Stimulated activated naive B cell treated with anti-CD40 and anti-IgM and Interleukin-4, amounts not matched to agents 10 μg/mL and 1 μg/mL and 100 μg/mL, for 72 hours (primary cell): ENCODE measurements at regions not wholly inside any gene's neighbourhood (a gene's known extent, or its start where the extent isn't known, plus 50 kb on each side); places are given as distances from the start of the nearest gene placed in this dataset.

Source experiments
- ATAC-seq, 2 donors: fragments of 150-1000 bp; cut with Tn5 transposase; replicated peaks; 2 replicates each; pipeline ENCODE4 v1.10.0; 2021; ENCODE audit warnings: moderate library complexity in 1 of 2
- DNase-seq: peaks from one replicate; pipeline ENCODE4 v3.0.0; 2021
- H3K27ac Mint-ChIP-seq: one replicate; pipeline ENCODE4 v1.8.0; 2022; ENCODE audit warnings: mild to moderate bottlenecking, mixed read lengths
- H3K27me3 Mint-ChIP-seq, 2 donors: one replicate each; pipeline ENCODE4 v1.8.0; 2022; ENCODE audit warnings: mixed read lengths in 2 of 2
- H3K36me3 Mint-ChIP-seq, 2 donors: one replicate each; pipeline ENCODE4 v1.8.0; 2022; ENCODE audit warnings: mixed read lengths in 2 of 2, mild to moderate bottlenecking in 1 of 2
- H3K4me1 Mint-ChIP-seq, 2 donors: one replicate each; pipeline ENCODE4 v1.8.0; 2022; ENCODE audit warnings: mixed read lengths in 2 of 2, mild to moderate bottlenecking in 1 of 2
- H3K4me3 Mint-ChIP-seq, 2 donors: one replicate each; pipeline ENCODE4 v1.8.0; 2022; ENCODE audit warnings: mild to moderate bottlenecking in 2 of 2, mixed read lengths in 2 of 2, moderate library complexity in 1 of 2
- H3K9me3 Mint-ChIP-seq, 2 donors: one replicate each; pipeline ENCODE4 v1.8.0; 2022; ENCODE audit warnings: mixed read lengths in 2 of 2, mild to moderate bottlenecking in 1 of 2

GRCh38 chr19:32029235-32029634 lies 316.2 kb upstream of the ZNF507 start:
- H3K36me3 Mint-ChIP-seq: no peaks in the 10 kb centered on the region
- DNase-seq (no peak), ATAC-seq (no peak)
- no peak overlapping the region for H3K4me3 Mint-ChIP-seq
- peaks cover 12 to 20% of the 10 kb centered on the region in 2 donors for H3K9me3 Mint-ChIP-seq
- no peaks in the 10 kb centered on the region for H3K27me3 Mint-ChIP-seq
- H3K4me1 Mint-ChIP-seq: no peaks in the 10 kb centered on the region
- H3K27ac Mint-ChIP-seq: no peak overlapping the region

- ATAC-seq: no peak
- H3K27ac Mint-ChIP-seq: no peak overlapping the region
Measured at GRCh38 chr19:32032561-32032960, 312.8 kb upstream of the ZNF507 start.

GRCh38 chr19:32035626-32036025 lies 309.8 kb upstream of the ZNF507 start:
- DNase-seq (no peak), ATAC-seq (no peak)
- H3K36me3 Mint-ChIP-seq: no peaks in the 10 kb centered on the region
- no peaks in the 10 kb centered on the region for H3K4me1 Mint-ChIP-seq
- no peak overlapping the region for H3K27ac Mint-ChIP-seq
- no peak overlapping the region for H3K4me3 Mint-ChIP-seq
- peaks cover 0 to 7% of the 10 kb centered on the region in 2 donors for H3K27me3 Mint-ChIP-seq
- H3K9me3 Mint-ChIP-seq: no peaks in the 10 kb centered on the region

More at GRCh38 chr19:32032561-32032960, 312.8 kb upstream of the ZNF507 start:
- H3K27me3 Mint-ChIP-seq: peaks cover 0 to 3% of the 10 kb centered on the region in 2 donors
- H3K9me3 Mint-ChIP-seq: no peaks in the 10 kb centered on the region
- H3K4me3 Mint-ChIP-seq: no peak overlapping the region
- H3K36me3 Mint-ChIP-seq: no peaks in the 10 kb centered on the region
- H3K4me1 Mint-ChIP-seq: no peaks in the 10 kb centered on the region
- no peak for DNase-seq

DNA sequence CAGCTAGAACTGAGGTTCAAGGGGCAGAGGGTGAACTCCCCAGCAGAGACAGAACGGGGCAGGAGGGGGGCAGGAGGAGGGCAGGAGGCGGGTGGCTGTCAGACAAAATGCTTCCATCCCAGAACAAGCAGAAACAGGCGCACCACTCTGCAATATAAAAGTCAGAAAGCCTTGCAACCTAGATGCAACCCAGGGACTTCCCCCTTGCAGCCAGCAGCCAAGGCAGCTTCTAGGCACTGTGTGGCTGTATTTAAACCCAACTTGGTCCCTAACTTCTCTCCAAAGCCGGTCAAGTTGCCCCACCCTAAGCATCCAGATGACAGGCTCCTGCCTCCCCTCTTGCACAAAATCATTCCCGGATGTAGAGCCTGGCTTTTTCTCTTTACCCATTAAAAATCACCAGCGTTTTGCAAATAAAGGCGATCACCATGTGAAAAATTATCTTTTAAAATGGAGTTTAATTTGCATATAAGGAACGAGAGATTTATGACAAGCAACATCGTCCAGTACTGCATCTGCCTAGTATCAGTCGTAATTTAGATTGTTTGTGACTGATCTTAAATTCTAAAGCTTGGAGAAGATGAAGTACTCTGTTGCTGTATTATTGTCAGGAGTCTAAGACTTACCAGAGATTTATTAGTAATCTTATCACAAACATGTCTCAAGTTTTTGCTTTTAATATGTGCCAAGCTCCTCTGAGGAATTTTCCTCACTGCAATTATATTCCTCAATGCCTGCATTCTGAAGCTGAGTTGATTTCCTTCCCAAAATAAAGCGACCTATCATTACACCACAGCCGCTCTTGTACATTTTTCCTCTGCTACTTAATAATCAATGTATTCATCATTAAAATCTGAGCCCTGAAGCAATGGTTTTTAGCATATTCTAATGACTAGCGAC lies 307.1 kb upstream of the ZNF507 start:
- Mint-ChIP-seq H3K4me3 (no peak overlapping the region), H3K27me3 (peaks cover 3 to 13% of the 10 kb centered on the region in 2 donors), H3K9me3 (no peaks in the 10 kb centered on the region), H3K36me3 (no peaks in the 10 kb centered on the region), H3K27ac (no peak overlapping the region), H3K4me1 (no peaks in the 10 kb centered on the region)
- no peak for DNase-seq
- ATAC-seq: no peak

DNA sequence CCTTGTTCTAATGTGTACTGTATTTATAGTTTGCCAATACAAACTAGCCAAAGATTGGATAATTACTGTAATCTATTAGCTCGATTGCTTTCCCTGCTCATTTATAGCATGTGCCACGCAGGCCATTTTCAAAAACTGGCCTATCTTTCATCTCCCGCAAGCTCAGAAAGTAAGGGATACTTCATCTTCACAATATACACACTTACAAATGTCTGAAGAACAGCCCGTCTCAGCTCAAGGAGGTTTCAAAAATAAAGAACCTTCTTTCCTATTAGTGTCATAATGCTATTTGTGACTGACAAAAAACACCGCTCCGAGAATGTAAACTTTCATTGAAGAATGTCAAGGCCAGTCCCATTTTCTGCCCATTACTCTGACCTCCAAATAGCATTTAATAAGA lies 306.4 kb upstream of the ZNF507 start:
- H3K36me3 Mint-ChIP-seq: no peaks in the 10 kb centered on the region
- no peak overlapping the region for H3K4me3 Mint-ChIP-seq
- no peak overlapping the region for H3K27ac Mint-ChIP-seq
- DNase-seq: no peak
- no peaks in the 10 kb centered on the region for H3K9me3 Mint-ChIP-seq
- ATAC-seq: no peak
- no peaks in the 10 kb centered on the region for H3K4me1 Mint-ChIP-seq
- peaks cover 5 to 20% of the 10 kb centered on the region in 2 donors for H3K27me3 Mint-ChIP-seq

- ATAC-seq: no peak
- Mint-ChIP-seq H3K27ac (no peak overlapping the region), H3K9me3 (no peaks in the 10 kb centered on the region), H3K36me3 (no peaks in the 10 kb centered on the region), H3K4me3 (no peak overlapping the region), H3K27me3 (peaks cover 8 to 24% of the 10 kb centered on the region in 2 donors), H3K4me1 (no peaks in the 10 kb centered on the region)
- DNase-seq: no peak
Measured at GRCh38 chr19:32039440-32039839, 306.0 kb upstream of the ZNF507 start.

GRCh38 chr19:32040236-32040635 lies 305.2 kb upstream of the ZNF507 start:
- DNase-seq (no peak), ATAC-seq (no peak)
- H3K4me3 Mint-ChIP-seq: no peak overlapping the region
- H3K27me3 Mint-ChIP-seq: peaks cover 8 to 28% of the 10 kb centered on the region in 2 donors
- no peaks in the 10 kb centered on the region for H3K9me3 Mint-ChIP-seq
- no peaks in the 10 kb centered on the region for H3K36me3 Mint-ChIP-seq
- H3K4me1 Mint-ChIP-seq: no peaks in the 10 kb centered on the region
- H3K27ac Mint-ChIP-seq: no peak overlapping the region

GRCh38 chr19:32041681-32042292 lies 303.6 kb upstream of the ZNF507 start:
- DNase-seq: no peak

DNA sequence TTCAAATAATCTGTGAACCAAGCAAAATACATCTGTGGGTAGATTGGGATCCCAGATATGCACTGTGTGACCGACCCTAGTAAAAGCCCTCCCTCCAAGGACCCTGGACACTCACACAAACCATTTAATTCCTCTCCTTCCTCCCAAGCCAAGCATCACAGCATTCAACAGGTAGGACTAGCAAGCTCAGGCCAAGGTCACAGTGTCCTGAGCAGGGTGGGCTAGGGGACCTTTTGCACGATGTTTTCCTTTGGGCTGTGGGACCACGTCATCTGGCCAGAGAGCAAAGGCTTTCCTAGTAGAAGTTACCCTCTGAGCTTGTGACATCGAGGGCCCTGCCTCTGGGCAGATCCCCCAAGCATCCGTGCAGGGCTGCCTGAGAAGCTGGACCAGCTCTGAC lies 297.6 kb upstream of the ZNF507 start:
- no peak for DNase-seq
- Mint-ChIP-seq H3K4me1 (no peaks in the 10 kb centered on the region), H3K27ac (no peak overlapping the region), H3K27me3 (peaks cover 5 to 17% of the 10 kb centered on the region in 2 donors), H3K36me3 (no peaks in the 10 kb centered on the region), H3K9me3 (peaks cover 1 to 3% of the 10 kb centered on the region in 2 donors), H3K4me3 (no peak overlapping the region)
- ATAC-seq: no peak

More at GRCh38 chr19:32041681-32042292, 303.6 kb upstream of the ZNF507 start:
- Mint-ChIP-seq H3K27me3 (peaks cover 8 to 28% of the 10 kb centered on the region in 2 donors), H3K9me3 (no peaks in the 10 kb centered on the region), H3K36me3 (no peaks in the 10 kb centered on the region), H3K27ac (no peak overlapping the region), H3K4me1 (no peaks in the 10 kb centered on the region), H3K4me3 (no peak overlapping the region)
- ATAC-seq: no peak

DNA sequence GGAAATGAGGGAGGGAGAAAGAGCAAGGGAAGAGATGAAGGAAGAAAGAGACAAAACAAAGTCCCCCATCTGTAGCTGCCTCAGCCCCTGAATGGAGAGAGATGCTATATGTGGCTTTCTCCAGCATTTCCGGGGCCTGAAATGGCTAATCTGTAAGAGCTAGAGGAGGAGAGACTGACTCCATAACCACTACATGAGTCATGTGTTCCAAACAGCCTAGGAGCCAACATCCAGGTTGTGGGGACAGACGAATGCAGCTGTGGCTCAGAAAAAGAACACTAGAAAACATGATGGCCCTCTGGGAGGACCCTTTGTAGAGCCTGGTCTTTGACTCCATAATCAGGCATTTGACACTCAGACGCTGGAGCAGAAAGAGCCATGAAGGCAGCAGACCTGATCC lies 292.0 kb upstream of the ZNF507 start:
- H3K36me3 Mint-ChIP-seq: no peaks in the 10 kb centered on the region
- no peaks in the 10 kb centered on the region for H3K4me1 Mint-ChIP-seq
- H3K4me3 Mint-ChIP-seq: no peak overlapping the region
- peaks cover 3% of the 10 kb centered on the region in 2 donors for H3K9me3 Mint-ChIP-seq
- DNase-seq: no peak
- no peak overlapping the region for H3K27ac Mint-ChIP-seq
- H3K27me3 Mint-ChIP-seq: no peaks in the 10 kb centered on the region
- no peak for ATAC-seq

- no peak for ATAC-seq
- Mint-ChIP-seq H3K4me1 (no peaks in the 10 kb centered on the region), H3K27me3 (no peaks in the 10 kb centered on the region), H3K4me3 (no peak overlapping the region), H3K27ac (no peak overlapping the region), H3K36me3 (no peaks in the 10 kb centered on the region), H3K9me3 (peaks cover 3% of the 10 kb centered on the region in 2 donors)
- no peak for DNase-seq
Measured at GRCh38 chr19:32053861-32054260, 291.5 kb upstream of the ZNF507 start.

- H3K27ac Mint-ChIP-seq: no peak overlapping the region
- no peaks in the 10 kb centered on the region for H3K36me3 Mint-ChIP-seq
- no peak for DNase-seq
- peaks cover 0 to 1% of the 10 kb centered on the region in 2 donors for H3K9me3 Mint-ChIP-seq
- peaks cover 0 to 3% of the 10 kb centered on the region in 2 donors for H3K27me3 Mint-ChIP-seq
- H3K4me3 Mint-ChIP-seq: no peak overlapping the region
- H3K4me1 Mint-ChIP-seq: no peaks in the 10 kb centered on the region
- ATAC-seq: no peak
Measured at GRCh38 chr19:32058131-32058530, 287.3 kb upstream of the ZNF507 start.

GRCh38 chr19:32061315-32061714 lies 284.1 kb upstream of the ZNF507 start:
- Mint-ChIP-seq H3K27ac (no peak overlapping the region), H3K4me3 (no peak overlapping the region), H3K9me3 (peaks cover 0 to 3% of the 10 kb centered on the region in 2 donors), H3K4me1 (no peaks in the 10 kb centered on the region), H3K27me3 (peaks cover 0 to 3% of the 10 kb centered on the region in 2 donors), H3K36me3 (no peaks in the 10 kb centered on the region)
- ATAC-seq (no peak), DNase-seq (no peak)

DNA sequence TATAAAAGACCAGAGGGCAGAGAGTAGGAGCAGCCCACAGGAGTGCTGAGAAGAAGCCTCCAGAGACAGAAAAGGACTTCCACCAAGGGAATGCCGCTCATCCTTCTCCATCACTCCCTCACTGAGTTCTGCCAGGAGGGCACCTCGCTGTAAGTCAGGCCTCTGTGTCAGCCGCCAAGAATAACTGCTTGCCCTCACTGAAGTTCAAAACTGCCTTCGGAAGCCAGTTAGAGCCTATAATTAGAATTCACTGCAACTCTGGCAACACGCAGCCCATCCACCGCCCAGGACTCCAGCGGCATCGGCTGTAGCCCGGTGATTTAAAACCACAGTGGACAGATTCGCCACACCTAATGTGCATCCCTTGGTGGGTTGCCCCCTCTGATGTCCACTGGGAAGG lies 281.8 kb upstream of the ZNF507 start:
- H3K36me3 Mint-ChIP-seq: no peaks in the 10 kb centered on the region
- no peak overlapping the region for H3K4me3 Mint-ChIP-seq
- no peak for DNase-seq
- no peaks in the 10 kb centered on the region for H3K4me1 Mint-ChIP-seq
- peaks cover 0 to 2% of the 10 kb centered on the region in 2 donors for H3K9me3 Mint-ChIP-seq
- no peak overlapping the region for H3K27ac Mint-ChIP-seq
- peaks cover 0 to 3% of the 10 kb centered on the region in 2 donors for H3K27me3 Mint-ChIP-seq
- no peak for ATAC-seq

- Mint-ChIP-seq H3K36me3 (no peaks in the 10 kb centered on the region), H3K4me3 (no peak overlapping the region), H3K9me3 (peaks cover 0 to 2% of the 10 kb centered on the region in 2 donors), H3K4me1 (no peaks in the 10 kb centered on the region), H3K27ac (no peak overlapping the region), H3K27me3 (no peaks in the 10 kb centered on the region)
- no peak for DNase-seq
- ATAC-seq: no peak
Measured at GRCh38 chr19:32066056-32066455, 279.4 kb upstream of the ZNF507 start.
